MCF 10A (cell line): ENCODE measurements at regions not wholly inside any gene's neighbourhood (a gene's known extent, or its start where the extent isn't known, plus 50 kb on each side); places are given as distances from the start of the nearest gene placed in this dataset.

Experiments
- BruUV-seq: library from RNA; stranded (reverse); fragments of 400-500 nt; replicated peaks from 2 replicates; lab custom pipeline; 2021; lab: Mats Ljungman, UMichigan
- CTCF ChIA-PET: fragments of 300-600 bp; sonication (Branson Sonifier 250); formaldehyde crosslinking; extraction: SDS; loops from one replicate; lab custom pipeline; 2021; ENCODE audit warnings: antibody characterized with exemption, inconsistent platforms; lab: Yijun Ruan, JAX
- POLR2A ChIA-PET: fragments of 300-600, 350-650 bp; sonication (Branson Sonifier 250); formaldehyde crosslinking; extraction: SDS; loops from one replicate; lab custom pipeline; 2020; ENCODE audit warnings: antibody characterized with exemption, inconsistent platforms; lab: Yijun Ruan, JAX
- DNase-seq: peaks from one replicate; pipeline ENCODE4 v3.0.0-alpha.2; 2018; ENCODE audit not compliant: unreplicated experiment
- H3K27ac Mint-ChIP-seq: one replicate; pipeline ENCODE4 v1.8.0; 2022; ENCODE audit warnings: mild to moderate bottlenecking, low read depth, mixed read lengths; ENCODE audit not compliant: unreplicated experiment
- H3K27me3 Mint-ChIP-seq: one replicate; pipeline ENCODE4 v1.8.0; 2022; ENCODE audit warnings: mixed read lengths; ENCODE audit not compliant: insufficient read depth, unreplicated experiment
- H3K36me3 Mint-ChIP-seq: one replicate; pipeline ENCODE4 v1.8.0; 2022; ENCODE audit warnings: mild to moderate bottlenecking, moderate library complexity, mixed read lengths; ENCODE audit not compliant: insufficient read depth, unreplicated experiment
- H3K4me1 Mint-ChIP-seq: one replicate; pipeline ENCODE4 v1.8.0; 2022; ENCODE audit warnings: mixed read lengths; ENCODE audit not compliant: insufficient read depth, unreplicated experiment
- H3K4me3 Mint-ChIP-seq: one replicate; pipeline ENCODE4 v1.8.0; 2022; ENCODE audit warnings: mild to moderate bottlenecking, moderate library complexity, mixed read lengths; ENCODE audit not compliant: unreplicated experiment
- H3K9me3 Mint-ChIP-seq: one replicate; pipeline ENCODE4 v1.8.0; 2022; ENCODE audit warnings: mixed read lengths; ENCODE audit not compliant: unreplicated experiment
- intact Hi-C: fragments of 100-400 bp; cut with micrococcal nuclease; formaldehyde crosslinking; loops from 2 replicates; pipeline ENCODE4 v1.14.1; 2022
- TF ChIP-seq, protein P1 (sequence below): fragments of 200-600 bp; IDR thresholded peaks from one replicate; pipeline ENCODE4 v1.8.0; 2022; ENCODE audit warnings: antibody characterized with exemption, mild to moderate bottlenecking; ENCODE audit not compliant: unreplicated experiment

DNA sequence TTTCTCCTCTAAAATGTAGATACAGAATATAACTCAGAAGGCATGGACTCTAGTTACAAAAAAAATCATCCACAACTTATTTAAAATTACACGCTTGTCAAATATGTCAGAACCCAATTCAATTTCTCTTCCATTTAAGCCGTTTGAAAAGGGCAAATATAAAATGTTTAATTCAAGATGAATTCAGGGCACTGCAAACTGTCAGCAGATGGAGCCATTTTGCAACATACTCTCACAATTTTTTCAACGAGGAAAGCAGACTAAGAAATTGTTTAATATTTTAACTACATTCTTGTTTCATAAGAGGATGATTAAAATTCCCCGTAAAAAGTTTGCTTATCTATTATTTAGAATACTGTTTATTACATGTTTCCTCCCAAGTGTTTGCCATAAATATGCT lies 321.3 kb upstream of the CPXCR1 start:
- intact Hi-C loops: loop anchor here (1.0 to 5.0 kb wide), 2 partner anchors 188 to 288 kb away; no protein-coding TSS in a partner anchor
- Mint-ChIP-seq H3K36me3 (no peaks in the 10 kb centered on the region), H3K4me3 (peak overlapping the region; percentile 73), H3K9me3 (no peaks in the 10 kb centered on the region), H3K4me1 (no peaks in the 10 kb centered on the region), H3K27me3 (no peaks in the 10 kb centered on the region), H3K27ac (peak overlapping the region; percentile 91)
- TF ChIP-seq, protein P1, sequence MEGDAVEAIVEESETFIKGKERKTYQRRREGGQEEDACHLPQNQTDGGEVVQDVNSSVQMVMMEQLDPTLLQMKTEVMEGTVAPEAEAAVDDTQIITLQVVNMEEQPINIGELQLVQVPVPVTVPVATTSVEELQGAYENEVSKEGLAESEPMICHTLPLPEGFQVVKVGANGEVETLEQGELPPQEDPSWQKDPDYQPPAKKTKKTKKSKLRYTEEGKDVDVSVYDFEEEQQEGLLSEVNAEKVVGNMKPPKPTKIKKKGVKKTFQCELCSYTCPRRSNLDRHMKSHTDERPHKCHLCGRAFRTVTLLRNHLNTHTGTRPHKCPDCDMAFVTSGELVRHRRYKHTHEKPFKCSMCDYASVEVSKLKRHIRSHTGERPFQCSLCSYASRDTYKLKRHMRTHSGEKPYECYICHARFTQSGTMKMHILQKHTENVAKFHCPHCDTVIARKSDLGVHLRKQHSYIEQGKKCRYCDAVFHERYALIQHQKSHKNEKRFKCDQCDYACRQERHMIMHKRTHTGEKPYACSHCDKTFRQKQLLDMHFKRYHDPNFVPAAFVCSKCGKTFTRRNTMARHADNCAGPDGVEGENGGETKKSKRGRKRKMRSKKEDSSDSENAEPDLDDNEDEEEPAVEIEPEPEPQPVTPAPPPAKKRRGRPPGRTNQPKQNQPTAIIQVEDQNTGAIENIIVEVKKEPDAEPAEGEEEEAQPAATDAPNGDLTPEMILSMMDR: peak; percentile 34
- CTCF ChIA-PET: no interaction called here
- no TSS peak for BruUV-seq
- POLR2A ChIA-PET: no interaction called here
- peak; percentile 31 for DNase-seq

DNA sequence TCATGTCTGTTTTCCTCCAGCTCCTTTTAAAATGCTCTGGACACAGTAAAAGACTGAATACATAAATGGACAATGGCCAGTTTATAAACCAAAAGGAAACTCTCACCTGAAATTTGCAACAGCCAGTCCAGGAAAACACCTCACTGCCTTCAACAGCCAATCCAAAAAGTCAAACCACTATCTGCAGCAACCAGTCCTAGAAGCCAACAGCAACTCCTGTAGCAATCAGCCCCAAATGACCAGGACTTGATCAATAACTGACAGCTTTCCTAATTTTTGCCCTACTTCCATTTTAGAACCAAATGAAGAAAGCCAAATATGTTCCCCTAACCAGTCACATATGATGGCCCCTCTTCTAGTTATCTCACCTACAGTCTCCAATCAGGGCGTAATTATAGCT lies 309.5 kb upstream of the CPXCR1 start:
- BruUV-seq: no TSS peak
- Mint-ChIP-seq H3K4me3 (no peak overlapping the region), H3K27me3 (peaks cover 10% of the 10 kb centered on the region), H3K27ac (no peak overlapping the region), H3K36me3 (no peaks in the 10 kb centered on the region), H3K9me3 (no peaks in the 10 kb centered on the region), H3K4me1 (no peaks in the 10 kb centered on the region)
- ChIA-PET POLR2A (no interaction called here), CTCF (interaction anchor here (0.6 kb wide), 1 partner anchor 194 kb away, joined by 4 read pairs; no protein-coding TSS in a partner anchor)
- intact Hi-C loops: no loop called here
- TF ChIP-seq, protein P1: no peak
- no peak for DNase-seq

DNA sequence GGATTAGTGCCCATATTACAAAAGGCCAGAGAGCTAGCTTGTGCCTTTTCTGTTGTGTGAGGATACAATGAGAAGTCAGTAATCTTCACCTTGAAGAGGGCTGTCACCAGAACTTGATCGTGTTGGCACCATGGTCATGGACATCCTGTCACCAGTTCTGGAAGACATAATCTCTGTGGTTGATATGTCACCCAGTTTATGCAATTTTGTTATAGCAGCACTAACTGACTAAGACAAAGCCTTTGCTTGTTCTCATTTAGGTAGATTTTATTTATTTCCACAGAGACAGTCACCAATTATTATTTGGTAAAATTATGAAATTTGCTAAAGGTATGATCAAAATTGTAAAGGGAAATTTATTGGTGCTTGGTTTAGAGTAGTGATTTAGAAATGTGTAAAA lies 308.8 kb upstream of the CPXCR1 start:
- Mint-ChIP-seq H3K27ac (no peak overlapping the region), H3K4me1 (no peaks in the 10 kb centered on the region), H3K9me3 (no peaks in the 10 kb centered on the region), H3K36me3 (no peaks in the 10 kb centered on the region), H3K4me3 (no peak overlapping the region), H3K27me3 (peaks cover 11% of the 10 kb centered on the region)
- TF ChIP-seq, protein P1: no peak
- no TSS peak for BruUV-seq
- no peak for DNase-seq
- intact Hi-C loops: no loop called here
- CTCF ChIA-PET: interaction anchor here (0.6 kb wide), 2 partner anchors 67 to 193 kb away, joined by 3 to 4 read pairs; no protein-coding TSS in a partner anchor
- POLR2A ChIA-PET: no interaction called here

DNA sequence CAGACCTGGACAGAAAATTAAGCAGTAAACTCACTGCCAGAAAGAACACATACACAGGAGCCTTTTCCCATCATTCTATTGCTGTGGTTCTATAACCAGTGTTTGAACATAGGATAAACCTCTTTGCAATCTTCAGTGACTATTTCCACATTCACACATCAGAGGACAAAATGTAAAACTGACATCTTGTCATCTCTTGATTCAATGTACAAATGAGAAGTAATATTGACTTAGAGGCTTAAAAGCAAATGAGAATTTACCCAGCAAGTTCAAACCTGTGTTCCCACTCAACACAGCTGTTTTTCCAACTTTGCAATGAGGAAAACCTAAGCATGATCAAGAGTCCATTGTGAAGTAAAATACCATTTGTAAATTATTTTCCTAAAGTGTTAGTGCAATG lies 307.1 kb upstream of the CPXCR1 start:
- H3K27me3 Mint-ChIP-seq: peaks cover 25% of the 10 kb centered on the region
- TF ChIP-seq, protein P1: no peak
- H3K9me3 Mint-ChIP-seq: no peaks in the 10 kb centered on the region
- intact Hi-C loops: no loop called here
- no TSS peak for BruUV-seq
- ChIA-PET CTCF (no interaction called here), POLR2A (no interaction called here)
- H3K36me3 Mint-ChIP-seq: no peaks in the 10 kb centered on the region
- no peak for DNase-seq
- no peaks in the 10 kb centered on the region for H3K4me1 Mint-ChIP-seq
- no peak overlapping the region for H3K4me3 Mint-ChIP-seq
- H3K27ac Mint-ChIP-seq: no peak overlapping the region
